ENCODE measurements at regions not wholly inside any gene's neighbourhood (a gene's known extent, or its start where the extent isn't known, plus 50 kb on each side); places are given as distances from the start of the nearest gene placed in this dataset.

GRCh38 chr7:56495165-56495564 lies 378.9 kb upstream of the NUPR2 start:
- no peaks in the 10 kb centered on the region for H3K4me1 ChIP-seq (ENCODE audit: low read length)
- DNase-seq: no peak
- H3K79me2 ChIP-seq (ENCODE audit: low read length): no peaks in the 10 kb centered on the region
- H3K4me3 ChIP-seq (ENCODE audit: low read length): no peak overlapping the region
- TF ChIP-seq CTCF (IDR thresholded peaks at IDR 0.05; ENCODE audit: low read length) (no peak), EZH2 (optimal IDR thresholded peaks at IDR 0.05; ENCODE audit: low read depth, low read length) (no peak), EZH2phosphoT487 (IDR thresholded peaks at IDR 0.05; ENCODE audit: low read length) (no peak)
- no peaks in the 10 kb centered on the region for H3K9me2 ChIP-seq (replicated peaks; ENCODE audit: insufficient read depth, low read length)
- no peaks in the 10 kb centered on the region for H3F3A ChIP-seq (ENCODE audit: insufficient read depth, low read length)
- no peak overlapping the region for H3K9ac ChIP-seq (ENCODE audit: low read length)
- H3K27me3 ChIP-seq (replicated peaks; ENCODE audit: insufficient read depth, low read length): no peaks in the 10 kb centered on the region
- H2AFZ ChIP-seq (ENCODE audit: low read length): no peak overlapping the region
- no peaks in the 10 kb centered on the region for H4K20me1 ChIP-seq (ENCODE audit: insufficient read depth, low read length)
- no peak overlapping the region for H3K4me2 ChIP-seq (ENCODE audit: low read depth, low read length)
- H3K9me3 ChIP-seq (replicated peaks; ENCODE audit: insufficient read depth, low read length): no peaks in the 10 kb centered on the region
- no peak overlapping the region for H3K27ac ChIP-seq (ENCODE audit: low read length)
- no peaks in the 10 kb centered on the region for H3K36me3 ChIP-seq (replicated peaks; ENCODE audit: insufficient read depth, low read length)

DNA sequence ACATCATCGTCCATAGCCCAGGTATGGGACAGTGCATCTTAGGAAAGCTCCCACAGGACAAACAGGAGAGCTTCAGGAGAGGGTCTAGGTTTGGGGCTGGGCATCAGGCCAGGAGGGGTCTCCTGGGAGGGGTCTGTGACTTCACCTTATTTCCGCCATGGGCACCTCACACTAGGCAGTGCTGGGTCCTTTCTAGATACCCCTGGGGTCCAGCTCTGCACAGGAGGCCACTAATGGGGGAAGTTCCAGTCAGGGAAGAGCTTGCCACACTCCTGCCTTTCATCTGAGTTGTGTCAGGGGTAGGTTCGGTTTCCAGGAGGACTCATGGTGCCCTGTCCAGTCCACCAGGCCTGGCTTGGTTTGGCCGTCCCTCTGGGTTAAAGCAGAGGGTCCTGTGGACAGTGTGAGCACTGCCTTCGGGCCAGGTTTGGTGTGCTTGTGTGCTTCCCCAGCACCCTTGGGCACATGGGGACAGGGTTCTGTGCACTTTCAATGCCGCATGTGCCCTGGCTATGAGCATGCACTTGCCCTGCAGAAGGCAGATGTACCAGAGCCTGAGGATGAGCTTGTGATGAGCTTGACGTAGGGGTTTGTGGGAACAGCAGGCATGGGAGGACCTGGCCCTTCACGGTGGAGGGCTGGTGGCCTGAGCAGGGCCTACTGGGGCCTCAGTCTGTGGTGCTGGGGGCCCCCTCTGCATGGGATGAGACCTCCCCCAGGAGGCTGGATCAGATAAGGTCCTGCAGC lies 377.7 kb upstream of the NUPR2 start:
- Histone ChIP-seq H3K4me2 (ENCODE audit: low read depth, low read length) (no peak overlapping the region), H3K79me2 (ENCODE audit: low read length) (no peaks in the 10 kb centered on the region), H3K4me3 (ENCODE audit: low read length) (no peak overlapping the region), H3K27me3 (replicated peaks; ENCODE audit: insufficient read depth, low read length) (no peaks in the 10 kb centered on the region), H3F3A (ENCODE audit: insufficient read depth, low read length) (no peaks in the 10 kb centered on the region), H3K9me2 (replicated peaks; ENCODE audit: insufficient read depth, low read length) (no peaks in the 10 kb centered on the region), H3K9me3 (replicated peaks; ENCODE audit: insufficient read depth, low read length) (no peaks in the 10 kb centered on the region), H3K36me3 (replicated peaks; ENCODE audit: insufficient read depth, low read length) (no peaks in the 10 kb centered on the region), H3K27ac (ENCODE audit: low read length) (no peak overlapping the region), H4K20me1 (ENCODE audit: insufficient read depth, low read length) (no peaks in the 10 kb centered on the region), H3K9ac (ENCODE audit: low read length) (no peak overlapping the region), H3K4me1 (ENCODE audit: low read length) (no peaks in the 10 kb centered on the region), H2AFZ (ENCODE audit: low read length) (no peak overlapping the region)
- DNase-seq: no peak
- TF ChIP-seq CTCF (IDR thresholded peaks at IDR 0.05; ENCODE audit: low read length) (no peak), EZH2 (optimal IDR thresholded peaks at IDR 0.05; ENCODE audit: low read depth, low read length) (no peak), EZH2phosphoT487 (IDR thresholded peaks at IDR 0.05; ENCODE audit: low read length) (no peak)

- TF ChIP-seq CTCF (IDR thresholded peaks at IDR 0.05; ENCODE audit: low read length): no peak
- no peak for TF ChIP-seq EZH2 (optimal IDR thresholded peaks at IDR 0.05; ENCODE audit: low read depth, low read length)
- TF ChIP-seq EZH2phosphoT487 (IDR thresholded peaks at IDR 0.05; ENCODE audit: low read length): no peak
- H3K4me1 ChIP-seq (ENCODE audit: low read length): no peaks in the 10 kb centered on the region
- H3K4me3 ChIP-seq (ENCODE audit: low read length): no peak overlapping the region
- H3K9me3 ChIP-seq (replicated peaks; ENCODE audit: insufficient read depth, low read length): no peaks in the 10 kb centered on the region
- no peaks in the 10 kb centered on the region for H3F3A ChIP-seq (ENCODE audit: insufficient read depth, low read length)
- H3K36me3 ChIP-seq (replicated peaks; ENCODE audit: insufficient read depth, low read length): no peaks in the 10 kb centered on the region
- H2AFZ ChIP-seq (ENCODE audit: low read length): no peak overlapping the region
- H3K4me2 ChIP-seq (ENCODE audit: low read depth, low read length): no peak overlapping the region
- H3K9me2 ChIP-seq (replicated peaks; ENCODE audit: insufficient read depth, low read length): no peaks in the 10 kb centered on the region
- DNase-seq: no peak
- no peaks in the 10 kb centered on the region for H3K79me2 ChIP-seq (ENCODE audit: low read length)
- no peak overlapping the region for H3K9ac ChIP-seq (ENCODE audit: low read length)
- no peaks in the 10 kb centered on the region for H3K27me3 ChIP-seq (replicated peaks; ENCODE audit: insufficient read depth, low read length)
- no peak overlapping the region for H3K27ac ChIP-seq (ENCODE audit: low read length)
- no peaks in the 10 kb centered on the region for H4K20me1 ChIP-seq (ENCODE audit: insufficient read depth, low read length)
Observed at GRCh38 chr7:56493196-56493595, 377.0 kb upstream of the NUPR2 start.

Measured in MM.1S (cell line).